IgD-negative memory B cell (primary cell): ENCODE measurements at regions not wholly inside any gene's neighbourhood (a gene's known extent, or its start where the extent isn't known, plus 50 kb on each side); places are given as distances from the start of the nearest gene placed in this dataset.

Experiments used
- H3K27ac Mint-ChIP-seq, 3 donors: one replicate each; pipeline ENCODE4 v1.8.0; 2020 to 2022; ENCODE audit warnings: mild to moderate bottlenecking in 3 of 3, mixed read lengths in 3 of 3, moderate library complexity in 1 of 3
- H3K27me3 Mint-ChIP-seq: one replicate; pipeline ENCODE4 v1.8.0; 2021; ENCODE audit warnings: mixed read lengths
- H3K36me3 Mint-ChIP-seq: one replicate; pipeline ENCODE4 v1.8.0; 2020; ENCODE audit warnings: mild to moderate bottlenecking, mixed read lengths
- H3K4me1 Mint-ChIP-seq, 3 donors: one replicate each; pipeline ENCODE4 v1.8.0; 2020 to 2022; ENCODE audit warnings: mixed read lengths in 3 of 3, mild to moderate bottlenecking in 1 of 3
- H3K4me3 Mint-ChIP-seq, 4 donors: one replicate each; pipeline ENCODE4 v1.8.0; 2020 to 2022; ENCODE audit warnings: mild to moderate bottlenecking in 4 of 4, mixed read lengths in 4 of 4, moderate library complexity in 3 of 4
- H3K9me3 Mint-ChIP-seq, 3 donors: one replicate each; pipeline ENCODE4 v1.8.0; 2020 to 2021; ENCODE audit warnings: mixed read lengths in 3 of 3, mild to moderate bottlenecking in 1 of 3

DNA sequence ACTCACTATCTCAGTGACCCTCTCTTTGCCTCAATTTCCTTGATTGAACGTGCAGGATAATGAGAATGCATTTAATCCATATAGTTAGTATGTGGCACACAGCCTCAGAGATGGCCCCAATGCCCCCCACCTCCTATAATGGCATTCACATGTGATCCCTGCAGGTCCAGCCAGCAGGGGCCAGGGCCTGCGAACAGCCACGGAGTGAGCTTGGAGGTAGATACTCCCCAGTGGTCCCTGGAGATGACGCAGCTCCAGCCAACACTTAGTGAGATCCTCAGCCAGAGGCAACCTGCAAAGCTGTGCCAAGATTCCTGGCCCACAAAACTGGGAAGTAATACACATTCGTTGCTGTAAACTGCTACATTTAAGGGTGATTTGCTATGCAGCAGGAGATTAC is 184.9 kb upstream of the NSMCE3 start:
- H3K27ac Mint-ChIP-seq, result no peak overlapping the region
- no peak overlapping the region for H3K4me3 Mint-ChIP-seq
- peaks cover 0 to 6% (median 2%) of the 10 kb centered on the region in 3 donors for H3K4me1 Mint-ChIP-seq

DNA sequence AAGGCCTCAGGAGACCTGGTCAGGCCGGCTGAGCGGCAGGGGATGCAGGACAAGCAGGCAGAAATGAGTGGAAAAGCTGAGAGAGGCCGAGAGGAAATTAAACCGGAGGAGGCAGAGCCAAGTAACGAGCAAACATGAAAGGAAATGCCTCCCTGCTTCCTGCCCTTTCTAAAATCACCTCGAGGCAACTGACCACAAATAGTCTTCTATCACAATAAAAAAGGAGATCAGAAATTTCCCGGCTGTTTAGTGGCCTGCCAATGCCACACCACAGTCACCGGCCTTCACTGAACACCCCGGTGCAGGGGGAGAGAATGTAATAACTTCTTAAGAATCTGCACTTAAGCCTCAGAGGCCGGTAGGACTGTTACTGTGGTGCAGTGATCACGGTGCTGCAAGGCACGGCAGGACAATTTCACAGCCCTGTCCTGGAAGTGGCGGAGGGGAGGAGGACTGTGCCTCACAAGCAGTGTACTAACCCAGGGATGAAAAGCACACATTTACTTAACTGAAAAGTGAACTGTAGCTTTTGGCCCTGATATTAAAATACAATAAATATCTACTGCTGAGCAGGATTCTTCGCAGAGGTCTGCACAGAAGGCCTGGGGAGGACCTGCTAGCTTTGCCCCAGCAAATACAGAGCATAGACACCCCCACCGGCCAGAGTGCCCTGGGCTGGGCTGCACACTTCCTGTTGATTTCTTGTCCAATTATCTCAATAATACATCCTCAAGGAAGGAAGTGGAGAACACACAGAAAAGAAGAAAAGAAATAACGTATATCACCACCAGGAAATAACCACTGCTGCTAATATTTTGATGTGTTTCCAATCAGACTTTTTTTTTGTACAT is 183.5 kb upstream of the NSMCE3 start:
- Mint-ChIP-seq H3K9me3 (peaks cover 0 to 3% (median 2%) of the 10 kb centered on the region in 3 donors), H3K27me3 (peaks cover 4% of the 10 kb centered on the region), H3K36me3 (no peaks in the 10 kb centered on the region), H3K4me3 (peak overlapping the region in 1 of 4 donors; percentile 30), H3K4me1 (peaks cover 0 to 6% (median 4%) of the 10 kb centered on the region in 3 donors), H3K27ac (peak overlapping the region in 1 of 3 donors; percentile 42)

More for the DNA sequence above, 184.9 kb upstream of the NSMCE3 start:
- Mint-ChIP-seq H3K36me3 (no peaks in the 10 kb centered on the region), H3K9me3 (no peaks in the 10 kb centered on the region), H3K27me3 (peaks cover 6% of the 10 kb centered on the region)

DNA sequence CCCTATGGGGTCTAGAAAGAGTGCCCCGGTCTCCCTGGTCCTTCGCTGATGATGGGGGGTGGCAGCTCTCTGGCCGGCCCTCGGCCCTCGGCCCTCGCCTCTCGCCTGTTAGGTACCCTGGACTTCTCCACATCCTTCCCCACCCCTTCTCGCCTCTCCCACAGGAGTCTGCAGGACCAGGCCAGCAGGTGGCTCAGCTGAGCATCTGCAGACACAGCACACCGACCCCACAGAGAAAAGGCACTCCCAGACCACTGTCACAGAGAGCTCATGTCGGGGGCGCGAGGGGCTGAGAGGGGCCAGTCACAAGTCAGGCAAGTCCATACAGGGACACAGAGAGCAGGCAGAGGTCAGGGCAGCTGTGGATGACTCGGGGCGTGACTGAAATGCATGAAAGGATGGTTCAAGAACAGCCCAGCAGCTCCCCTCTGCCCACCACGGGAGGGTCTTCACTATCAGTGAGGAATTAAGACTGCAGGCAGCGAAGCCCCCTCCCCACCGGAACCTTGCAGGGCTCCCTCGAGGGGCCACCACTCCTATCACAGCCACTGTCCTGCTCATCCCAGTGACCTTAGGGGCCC is 181.7 kb upstream of the NSMCE3 start:
- Mint-ChIP-seq H3K4me3 (no peak overlapping the region), H3K27ac (no peak overlapping the region), H3K4me1 (peaks cover 0 to 6% (median 4%) of the 10 kb centered on the region in 3 donors), H3K27me3 (peaks cover 4% of the 10 kb centered on the region), H3K9me3 (peaks cover 0 to 5% (median 3%) of the 10 kb centered on the region in 3 donors), H3K36me3 (no peaks in the 10 kb centered on the region)

DNA sequence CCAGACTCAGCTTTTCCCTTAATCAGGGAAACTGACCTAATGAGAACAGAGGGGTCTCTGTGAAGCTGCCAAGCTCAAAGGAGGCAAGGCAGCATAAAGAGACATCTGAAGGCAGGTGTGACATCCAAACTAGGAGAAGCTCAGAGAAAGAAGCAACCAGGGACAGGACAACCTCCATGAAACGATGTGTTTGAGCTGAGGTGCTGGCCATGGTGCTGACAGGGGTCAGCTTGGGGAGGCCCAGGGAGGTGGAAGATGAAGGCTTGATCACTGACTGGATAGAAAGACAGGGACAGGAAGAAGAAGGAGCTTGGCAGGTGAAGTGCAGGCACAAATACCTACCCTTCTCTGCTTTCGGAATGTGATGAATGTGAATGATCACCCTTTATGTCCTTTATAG is 179.5 kb upstream of the NSMCE3 start:
- Mint-ChIP-seq H3K4me3 (no peak overlapping the region), H3K27ac (no peak overlapping the region), H3K9me3 (peaks cover 0 to 5% (median 3%) of the 10 kb centered on the region in 3 donors), H3K27me3 (peaks cover under 1% of the 10 kb centered on the region), H3K4me1 (peaks cover 0 to 6% (median 2%) of the 10 kb centered on the region in 3 donors), H3K36me3 (no peaks in the 10 kb centered on the region)

DNA sequence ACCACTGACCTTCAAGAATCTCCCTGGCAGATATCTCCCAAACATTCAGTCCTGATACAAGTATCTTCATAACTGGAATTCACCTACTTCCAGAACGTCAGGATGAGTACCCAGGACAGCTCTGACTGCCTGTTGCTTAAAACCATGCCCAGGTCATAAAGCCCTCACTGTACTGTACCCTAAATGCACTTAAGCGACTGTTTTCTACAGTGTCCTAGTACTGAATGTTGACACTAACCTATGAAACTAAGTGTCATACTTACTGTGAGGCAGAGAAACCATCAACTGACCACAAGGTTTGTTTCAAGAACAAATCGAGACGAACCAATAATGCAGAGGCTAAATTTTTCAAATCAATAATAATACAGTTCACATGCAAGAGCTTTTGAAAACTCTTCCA is 178.7 kb upstream of the NSMCE3 start:
- Mint-ChIP-seq H3K27ac (no peak overlapping the region), H3K4me3 (no peak overlapping the region), H3K9me3 (peaks cover 0 to 5% (median 3%) of the 10 kb centered on the region in 3 donors), H3K4me1 (peaks cover 0 to 6% (median 2%) of the 10 kb centered on the region in 3 donors), H3K36me3 (no peaks in the 10 kb centered on the region), H3K27me3 (no peaks in the 10 kb centered on the region)

DNA sequence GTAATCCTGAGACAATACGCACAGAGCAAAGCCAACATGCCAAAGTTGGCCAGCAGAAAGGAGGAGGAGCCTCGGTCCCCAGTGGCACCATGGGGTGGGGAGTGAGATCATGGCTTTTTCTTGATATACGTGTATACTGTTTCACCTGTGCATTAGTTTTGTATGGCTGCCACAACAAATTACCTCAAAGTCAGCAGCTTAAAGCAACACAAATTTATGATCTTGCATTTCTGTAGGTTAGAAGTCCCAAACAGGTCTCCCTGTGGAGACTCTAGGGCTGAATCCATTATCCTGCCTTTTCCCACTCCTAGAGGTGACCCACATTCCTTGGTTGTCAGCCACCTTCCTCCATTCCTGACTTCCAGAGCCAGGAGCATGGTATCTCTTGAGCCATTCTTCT is 176.9 kb upstream of the NSMCE3 start:
- H3K36me3 Mint-ChIP-seq, result no peaks in the 10 kb centered on the region
- no peaks in the 10 kb centered on the region for H3K27me3 Mint-ChIP-seq
- H3K4me3 Mint-ChIP-seq, result no peak overlapping the region
- peaks cover 0 to 7% (median 5%) of the 10 kb centered on the region in 3 donors for H3K9me3 Mint-ChIP-seq
- H3K4me1 Mint-ChIP-seq, result peaks cover 0 to 2% (median 0%) of the 10 kb centered on the region in 3 donors
- no peak overlapping the region for H3K27ac Mint-ChIP-seq

DNA sequence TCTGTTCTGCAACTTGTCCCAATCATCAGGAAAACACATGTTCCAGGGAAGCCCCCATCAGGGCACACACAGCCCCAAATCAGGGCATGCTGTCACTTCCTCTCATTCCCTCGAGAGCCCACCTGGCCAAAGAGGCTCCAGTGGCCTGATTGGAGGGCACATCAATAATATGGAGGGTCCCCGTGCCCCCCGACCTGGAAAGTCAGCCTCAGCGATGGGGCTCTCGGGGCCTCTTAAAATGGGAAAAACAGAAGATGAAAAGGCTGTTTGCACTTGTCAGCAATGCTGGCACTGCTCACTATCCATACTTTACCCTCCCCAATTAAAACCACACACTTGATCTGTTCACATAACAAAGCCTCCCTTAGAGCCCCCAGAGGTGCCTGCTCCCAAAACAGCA is 172.9 kb upstream of the NSMCE3 start:
- Mint-ChIP-seq H3K9me3 (peaks cover 2 to 4% (median 3%) of the 10 kb centered on the region in 3 donors), H3K27ac (no peak overlapping the region), H3K4me1 (no peaks in the 10 kb centered on the region), H3K4me3 (no peak overlapping the region), H3K27me3 (no peaks in the 10 kb centered on the region), H3K36me3 (no peaks in the 10 kb centered on the region)

DNA sequence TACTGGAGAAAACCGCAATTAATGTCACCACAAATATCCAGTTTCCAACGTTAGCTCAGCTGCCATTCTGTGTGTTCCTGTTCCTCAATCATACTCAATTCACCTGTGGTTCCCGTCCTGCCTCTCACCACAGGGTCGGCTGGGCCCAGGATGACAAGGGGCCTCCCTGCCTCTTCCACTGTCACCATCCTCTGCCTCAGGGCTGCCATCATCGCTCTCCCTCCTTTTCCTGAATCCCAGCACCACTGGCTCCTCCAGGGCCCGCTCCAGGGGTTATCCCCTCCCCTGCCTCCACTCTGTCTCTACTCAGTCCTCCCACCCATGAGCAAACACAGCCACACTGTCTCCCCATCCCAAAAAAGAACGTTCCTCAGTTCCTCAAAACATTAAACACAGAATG is 170.9 kb upstream of the NSMCE3 start:
- peaks cover 0 to 4% (median 3%) of the 10 kb centered on the region in 3 donors for H3K9me3 Mint-ChIP-seq
- H3K27ac Mint-ChIP-seq, result no peak overlapping the region
- no peaks in the 10 kb centered on the region for H3K27me3 Mint-ChIP-seq
- no peaks in the 10 kb centered on the region for H3K36me3 Mint-ChIP-seq
- H3K4me1 Mint-ChIP-seq, result no peaks in the 10 kb centered on the region
- H3K4me3 Mint-ChIP-seq, result no peak overlapping the region

DNA sequence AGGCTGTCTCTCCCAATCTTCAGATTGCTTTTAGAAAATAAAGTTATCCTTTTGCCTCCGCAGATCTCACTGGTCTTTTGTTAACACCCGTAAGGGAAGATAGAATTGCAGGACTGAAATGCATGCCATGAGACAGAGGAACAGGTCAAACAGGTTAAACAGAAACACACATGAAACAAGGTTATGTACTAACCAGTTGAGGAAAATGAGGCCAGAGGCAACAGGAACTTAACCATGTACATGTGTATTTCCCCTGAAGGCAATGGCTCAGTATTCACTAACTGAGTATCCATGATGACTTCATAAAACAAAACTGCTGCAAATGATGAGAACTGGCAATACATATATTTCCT is 169.1 kb upstream of the NSMCE3 start:
- Mint-ChIP-seq H3K4me1 (no peaks in the 10 kb centered on the region), H3K4me3 (no peak overlapping the region), H3K27me3 (no peaks in the 10 kb centered on the region), H3K36me3 (no peaks in the 10 kb centered on the region), H3K9me3 (peaks cover 0 to 4% (median 3%) of the 10 kb centered on the region in 3 donors), H3K27ac (no peak overlapping the region)

DNA sequence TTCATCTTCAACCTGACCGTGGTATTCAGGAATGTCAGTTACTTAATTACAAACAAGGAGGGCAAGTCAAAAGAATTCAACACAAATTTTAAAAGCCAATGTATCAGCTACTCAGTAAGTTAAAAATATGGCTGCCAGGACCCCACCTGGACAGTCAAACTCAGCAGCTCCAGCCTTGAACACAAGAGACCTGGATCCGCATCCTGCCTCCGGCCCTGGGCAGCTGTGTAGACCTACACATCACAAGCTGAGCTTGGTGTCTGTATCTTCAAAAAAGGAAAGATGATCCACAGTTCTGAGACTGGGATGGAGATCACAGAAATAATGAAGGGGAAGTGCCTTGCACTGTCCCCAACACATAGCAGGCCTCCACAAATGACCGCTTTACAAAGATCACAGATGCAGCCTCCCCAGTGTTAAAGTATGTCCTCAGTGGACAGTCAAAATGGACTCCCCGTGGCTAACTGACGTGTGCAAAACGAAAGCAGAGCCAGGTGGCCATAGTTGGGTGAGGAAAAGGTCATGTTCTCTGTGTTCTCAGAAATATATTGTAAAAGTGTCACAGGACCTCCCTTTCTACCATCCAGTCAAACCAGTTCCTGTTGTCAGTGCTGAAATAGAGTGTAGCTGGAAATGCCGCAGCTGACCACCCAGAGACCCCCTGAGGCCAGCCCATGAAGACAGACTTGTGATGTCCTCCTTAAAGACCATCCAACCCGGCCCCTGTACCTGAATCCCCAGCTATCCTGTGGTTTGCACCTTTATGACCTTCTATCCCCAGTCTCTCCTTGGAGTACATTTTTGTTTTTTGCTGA is 168.5 kb upstream of the NSMCE3 start:
- no peaks in the 10 kb centered on the region for H3K27me3 Mint-ChIP-seq
- H3K9me3 Mint-ChIP-seq, result peaks cover 0 to 4% (median 3%) of the 10 kb centered on the region in 3 donors
- H3K36me3 Mint-ChIP-seq, result no peaks in the 10 kb centered on the region
- H3K4me1 Mint-ChIP-seq, result no peaks in the 10 kb centered on the region
- H3K4me3 Mint-ChIP-seq, result no peak overlapping the region
- no peak overlapping the region for H3K27ac Mint-ChIP-seq

DNA sequence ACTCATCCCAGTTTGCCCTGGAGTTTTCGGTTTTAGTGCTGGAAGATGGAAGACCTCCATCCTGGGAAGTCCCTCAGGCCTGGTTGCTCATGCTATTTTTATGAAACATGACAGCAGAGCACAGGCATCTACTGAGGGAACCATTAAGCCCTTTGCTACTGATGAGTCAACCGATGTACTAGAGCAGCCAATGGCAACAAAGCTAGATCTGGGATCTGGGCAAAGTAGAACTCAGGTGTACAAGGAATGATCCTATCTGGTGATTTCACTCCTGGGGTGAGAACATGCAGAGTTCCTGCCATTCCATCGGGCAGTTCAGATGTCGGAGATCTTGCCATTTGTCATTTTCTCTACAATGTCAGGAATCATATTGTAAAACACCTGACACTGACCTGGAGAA is 166.2 kb upstream of the NSMCE3 start:
- Mint-ChIP-seq H3K27ac (no peak overlapping the region), H3K4me3 (no peak overlapping the region), H3K27me3 (no peaks in the 10 kb centered on the region), H3K9me3 (peaks cover 0 to 5% (median 0%) of the 10 kb centered on the region in 3 donors), H3K36me3 (no peaks in the 10 kb centered on the region), H3K4me1 (no peaks in the 10 kb centered on the region)

DNA sequence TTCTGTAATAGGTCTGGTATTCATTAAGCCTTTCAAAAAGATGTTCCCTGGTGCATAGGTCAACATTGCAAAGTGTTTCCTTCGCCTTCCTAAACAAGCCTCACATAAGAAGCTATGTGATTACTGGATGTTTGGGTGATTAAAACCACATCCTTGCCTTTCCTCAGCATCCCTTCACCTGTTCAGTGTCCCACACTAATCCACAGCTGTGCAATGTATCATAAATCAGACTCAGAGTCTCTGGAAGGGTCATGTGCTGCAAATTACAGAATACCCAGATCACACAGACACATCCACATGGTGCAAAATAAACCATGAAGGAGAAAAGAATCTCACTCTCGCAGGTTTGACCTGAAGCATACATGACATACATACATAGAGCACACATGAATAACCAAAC is 164.7 kb upstream of the NSMCE3 start:
- Mint-ChIP-seq H3K4me3 (no peak overlapping the region), H3K27ac (no peak overlapping the region), H3K27me3 (peaks cover 2% of the 10 kb centered on the region), H3K36me3 (no peaks in the 10 kb centered on the region), H3K9me3 (peaks cover 0 to 2% (median 0%) of the 10 kb centered on the region in 3 donors), H3K4me1 (no peaks in the 10 kb centered on the region)

DNA sequence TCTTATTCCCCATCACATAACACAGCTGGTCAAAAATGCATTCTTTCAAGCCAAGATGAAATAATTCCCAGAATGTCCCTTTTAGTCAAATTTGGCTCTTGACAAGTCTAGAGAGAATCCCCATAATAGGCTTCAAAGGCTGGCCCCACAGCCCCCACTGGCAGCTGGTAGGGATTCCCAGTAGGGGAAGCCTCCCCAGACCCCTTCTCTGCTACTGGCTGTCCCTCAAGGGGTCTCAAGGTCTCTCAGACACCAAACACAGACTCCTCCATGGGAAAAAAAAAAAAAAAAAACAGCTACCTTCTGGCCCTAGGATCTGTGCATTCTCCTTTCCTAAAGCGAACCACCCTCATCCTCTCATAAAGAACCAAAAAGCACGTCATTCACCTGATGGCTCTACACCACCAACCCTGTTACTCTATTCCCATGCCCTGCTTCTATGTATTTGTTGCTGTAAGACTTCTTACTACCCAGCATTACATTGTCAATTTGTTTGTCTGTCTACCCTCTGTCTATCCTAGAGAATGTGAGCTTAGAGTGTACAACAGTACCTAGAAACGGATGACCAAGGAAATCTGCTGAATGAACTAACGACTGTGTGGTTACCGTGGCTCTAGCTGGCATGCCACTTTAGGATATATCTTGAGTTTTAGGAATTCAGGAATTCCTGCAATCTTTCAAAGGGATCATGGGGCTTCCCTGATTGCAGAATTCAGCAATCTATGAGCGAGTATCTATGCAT is 164.1 kb upstream of the NSMCE3 start:
- Mint-ChIP-seq H3K4me1 (no peaks in the 10 kb centered on the region), H3K27ac (no peak overlapping the region), H3K27me3 (peaks cover 2% of the 10 kb centered on the region), H3K4me3 (no peak overlapping the region), H3K36me3 (no peaks in the 10 kb centered on the region), H3K9me3 (peaks cover 0 to 2% (median 0%) of the 10 kb centered on the region in 3 donors)

DNA sequence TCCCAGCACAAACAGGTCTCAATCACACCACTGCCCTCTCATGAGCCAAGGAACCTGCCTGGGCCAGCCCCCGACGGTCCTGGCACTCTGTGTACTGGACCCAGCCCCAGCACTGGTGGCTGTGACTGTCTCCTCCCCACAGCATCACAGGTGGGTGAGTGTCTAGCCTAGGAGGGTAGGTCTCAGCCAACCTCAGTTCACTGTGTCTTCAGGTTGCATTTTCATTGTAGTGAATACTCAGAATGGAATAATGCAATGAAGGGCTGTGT is 163.4 kb upstream of the NSMCE3 start:
- peaks cover 2% of the 10 kb centered on the region for H3K27me3 Mint-ChIP-seq
- H3K27ac Mint-ChIP-seq, result no peak overlapping the region
- H3K4me1 Mint-ChIP-seq, result no peaks in the 10 kb centered on the region
- H3K9me3 Mint-ChIP-seq, result peaks cover 0 to 2% (median 0%) of the 10 kb centered on the region in 3 donors
- no peaks in the 10 kb centered on the region for H3K36me3 Mint-ChIP-seq
- no peak overlapping the region for H3K4me3 Mint-ChIP-seq
